AG20443 (cell line): ENCODE measurements at regions not wholly inside any gene's neighbourhood (a gene's known extent, or its start where the extent isn't known, plus 50 kb on each side); places are given as distances from the start of the nearest gene placed in this dataset.

Experiments
- DNase-seq: peaks from one replicate; pipeline ENCODE4 v3.0.0; 2012; ENCODE audit warnings: low spot score, mixed read lengths

DNA sequence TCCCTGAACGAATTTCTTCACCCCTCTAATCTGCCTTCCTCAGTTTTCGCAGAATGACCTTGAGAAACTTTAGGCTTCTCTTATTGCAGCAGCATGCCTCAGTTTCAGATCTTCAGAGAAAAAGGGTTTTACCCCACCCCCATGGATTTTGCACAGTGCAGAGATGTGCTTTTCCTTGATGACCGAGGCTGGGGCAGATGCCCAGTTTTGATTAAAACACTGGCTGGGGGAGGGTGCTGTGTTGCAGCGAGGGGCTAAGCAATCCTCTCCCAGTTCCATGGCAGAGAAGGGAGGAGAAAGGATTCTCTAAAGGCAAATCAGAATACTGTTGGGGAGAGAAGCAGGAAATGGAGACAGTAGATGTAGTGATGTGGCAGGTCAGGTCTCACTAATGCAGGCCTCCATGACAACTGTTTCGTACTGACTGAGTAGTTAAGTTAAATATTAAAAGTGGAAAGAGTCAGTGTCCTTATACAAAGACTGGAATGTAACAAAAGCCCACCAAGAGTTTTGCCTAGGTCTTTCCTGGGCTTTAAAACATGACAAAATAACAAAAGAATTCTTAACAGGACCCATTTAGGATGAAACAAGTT lies 50.8 kb upstream of the PDZD8 start:
- DNase-seq = no peak

DNA sequence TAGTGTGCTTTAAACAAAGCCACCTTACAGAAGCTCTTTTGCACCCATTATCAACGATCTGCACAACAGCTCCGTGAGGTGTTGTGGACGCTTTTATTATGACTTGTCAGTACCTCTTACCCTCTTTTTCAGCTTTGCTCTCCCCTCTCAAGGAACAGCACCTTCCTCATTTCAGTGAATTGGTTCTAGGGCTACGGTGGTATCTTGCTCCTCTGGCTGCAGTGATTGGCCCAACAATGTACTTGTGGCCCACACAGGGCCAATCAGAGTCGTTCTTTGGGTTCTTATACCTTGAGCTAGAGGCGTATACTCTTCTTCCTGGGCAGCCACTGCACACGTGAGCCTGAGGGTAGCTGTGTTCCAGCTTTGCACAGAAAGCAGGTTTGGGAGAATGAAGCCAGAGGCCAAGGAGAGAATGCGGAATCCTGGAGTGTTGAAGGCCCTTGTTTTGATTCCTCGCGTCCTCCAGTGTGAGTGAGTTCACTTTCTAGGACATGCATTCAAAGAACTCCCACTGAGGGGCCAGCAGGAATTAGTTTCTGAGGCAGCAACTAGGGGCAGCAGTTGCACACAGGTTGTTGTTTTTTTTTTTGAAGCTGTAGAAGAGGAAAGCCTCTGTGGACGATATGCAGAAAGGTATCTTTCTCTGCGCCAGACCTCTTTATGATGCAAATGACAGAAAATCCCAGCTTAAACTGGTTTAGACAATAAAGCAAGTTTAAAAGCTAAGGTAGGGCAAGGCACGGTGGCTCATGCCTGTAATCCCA lies 49.8 kb upstream of the PDZD8 start:
- DNase-seq = no peak
